ENCODE measurements at regions not wholly inside any gene's neighbourhood (a gene's known extent, or its start where the extent isn't known, plus 50 kb on each side); places are given as distances from the start of the nearest gene placed in this dataset.
A peak's percentile ranks its signal among the peaks of the same experiment; 100 is the strongest.
"Not testable (repeated sequence)": the region's sequence is repeated elsewhere in the genome, so short reads cannot be mapped to it uniquely, and the experiment has no call there.

GRCh38 chr10:113498997-113499396, 53.9 kb upstream of the HABP2 start:
- H3K4me1 ChIP-seq = peaks cover 43% of the 10 kb centered on the region
- H3K9me3 ChIP-seq = no peaks in the 10 kb centered on the region
- intact Hi-C loops (cut with DNase I) = no loop called here
- H3K27ac ChIP-seq = no peak overlapping the region
- no peak for TF ChIP-seq CTCF (IDR thresholded peaks at IDR 0.05)
- DNase-seq = peak; percentile 55
- peak; percentile 89 to 93 for ATAC-seq
- H3K4me3 ChIP-seq = no peak overlapping the region
- no peaks in the 10 kb centered on the region for H3K36me3 ChIP-seq
- no peaks in the 10 kb centered on the region for H3K27me3 ChIP-seq (ENCODE audit: low read depth)

GRCh38 chr10:113499806-113500205, 53.0 kb upstream of the HABP2 start:
- peak in 1 of 2 donors; percentile 25 for ATAC-seq
- H3K9me3 ChIP-seq = no peaks in the 10 kb centered on the region
- TF ChIP-seq CTCF (IDR thresholded peaks at IDR 0.05) = no peak
- H3K27ac ChIP-seq = peak overlapping the region; percentile 18
- H3K36me3 ChIP-seq = no peaks in the 10 kb centered on the region
- no peak for DNase-seq
- H3K4me3 ChIP-seq = no peak overlapping the region
- peaks cover 36% of the 10 kb centered on the region for H3K4me1 ChIP-seq
- intact Hi-C loops (cut with DNase I) = no loop called here
- no peaks in the 10 kb centered on the region for H3K27me3 ChIP-seq (ENCODE audit: low read depth)

GRCh38 chr10:113501031-113501430, 51.8 kb upstream of the HABP2 start:
- intact Hi-C loops (cut with DNase I); ATAC-seq: not testable (repeated sequence)

More at GRCh38 chr10:113501031-113501430, 51.8 kb upstream of the HABP2 start:
- not testable (repeated sequence) for H3K36me3 ChIP-seq; H3K9me3 ChIP-seq; H3K27me3 ChIP-seq (ENCODE audit: low read depth); DNase-seq; H3K27ac ChIP-seq; H3K4me3 ChIP-seq
- peaks cover 34% of the 10 kb centered on the region for H3K4me1 ChIP-seq
